ENCODE measurements at regions not wholly inside any gene's neighbourhood (a gene's known extent, or its start where the extent isn't known, plus 50 kb on each side); places are given as distances from the start of the nearest gene placed in this dataset.
"Not testable (repeated sequence)": the region's sequence is repeated elsewhere in the genome, so short reads cannot be mapped to it uniquely, and the experiment has no call there.

- no peak overlapping the region for H3K4me3 ChIP-seq (ENCODE audit: control insufficient read depth, low read depth, low read length)
- DNase-seq (ENCODE audit: low read depth) = no peak
- no peak for TF ChIP-seq CTCF (conservative IDR thresholded peaks at IDR 0.05; ENCODE audit: control insufficient read depth, insufficient read depth, low read depth, low read length)
Measured at GRCh38 chr3:18538463-18539230, 113.5 kb upstream of the SATB1 start.

DNA sequence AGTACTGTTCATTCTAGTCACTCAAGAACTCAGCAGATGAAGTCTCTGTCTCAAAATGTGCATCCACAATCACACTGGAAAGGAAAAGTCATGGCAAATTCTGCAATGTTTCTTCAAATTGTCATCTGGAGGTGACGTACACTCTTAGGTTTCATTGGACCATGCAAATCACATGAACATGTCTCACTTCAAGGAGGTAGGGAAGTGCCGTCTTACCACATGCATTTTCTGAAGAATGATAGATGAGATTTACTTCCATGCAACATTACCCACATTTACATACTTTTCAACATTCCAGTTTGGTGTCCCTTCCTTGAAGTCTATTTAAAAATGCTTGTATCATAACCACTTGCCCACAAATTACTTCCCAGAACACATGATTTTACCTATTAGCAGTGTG lies 107.9 kb upstream of the SATB1 start:
- no peak for DNase-seq (ENCODE audit: low read depth)
- no peak overlapping the region for H3K4me3 ChIP-seq (ENCODE audit: control insufficient read depth, low read depth, low read length)
- TF ChIP-seq CTCF (conservative IDR thresholded peaks at IDR 0.05; ENCODE audit: control insufficient read depth, insufficient read depth, low read depth, low read length) = no peak

- H3K4me3 ChIP-seq (ENCODE audit: control insufficient read depth, low read depth, low read length) = no peak overlapping the region
- TF ChIP-seq CTCF (conservative IDR thresholded peaks at IDR 0.05; ENCODE audit: control insufficient read depth, insufficient read depth, low read depth, low read length) = no peak
- DNase-seq (ENCODE audit: low read depth) = no peak
Measured at GRCh38 chr3:18531662-18532061, 106.5 kb upstream of the SATB1 start.

GRCh38 chr3:18529631-18530030 lies 104.5 kb upstream of the SATB1 start:
- H3K4me3 ChIP-seq (ENCODE audit: control insufficient read depth, low read depth, low read length) = no peak overlapping the region
- TF ChIP-seq CTCF (conservative IDR thresholded peaks at IDR 0.05; ENCODE audit: control insufficient read depth, insufficient read depth, low read depth, low read length) = no peak
- no peak for DNase-seq (ENCODE audit: low read depth)

DNA sequence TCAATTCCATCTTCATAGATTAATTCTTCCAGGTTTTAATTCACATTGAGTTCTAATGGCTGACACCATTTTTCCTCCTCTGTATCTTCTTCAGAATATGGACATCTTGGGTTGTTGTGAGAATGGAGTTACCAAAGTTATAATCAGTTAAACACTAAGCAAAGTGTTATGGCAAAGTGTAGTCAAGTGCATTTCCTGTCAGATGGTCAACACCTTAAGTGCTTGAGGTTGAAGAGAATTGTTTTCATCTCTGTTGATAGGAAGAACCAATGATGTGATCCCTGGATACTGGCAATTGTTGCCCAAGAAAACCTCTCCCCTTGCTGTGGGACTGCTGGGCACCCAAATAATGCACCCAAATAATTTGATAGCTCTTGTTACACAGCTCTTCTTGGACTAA lies 102.6 kb upstream of the SATB1 start:
- TF ChIP-seq CTCF (conservative IDR thresholded peaks at IDR 0.05; ENCODE audit: control insufficient read depth, insufficient read depth, low read depth, low read length) = no peak
- DNase-seq (ENCODE audit: low read depth) = no peak
- H3K4me3 ChIP-seq (ENCODE audit: control insufficient read depth, low read depth, low read length) = no peak overlapping the region

DNA sequence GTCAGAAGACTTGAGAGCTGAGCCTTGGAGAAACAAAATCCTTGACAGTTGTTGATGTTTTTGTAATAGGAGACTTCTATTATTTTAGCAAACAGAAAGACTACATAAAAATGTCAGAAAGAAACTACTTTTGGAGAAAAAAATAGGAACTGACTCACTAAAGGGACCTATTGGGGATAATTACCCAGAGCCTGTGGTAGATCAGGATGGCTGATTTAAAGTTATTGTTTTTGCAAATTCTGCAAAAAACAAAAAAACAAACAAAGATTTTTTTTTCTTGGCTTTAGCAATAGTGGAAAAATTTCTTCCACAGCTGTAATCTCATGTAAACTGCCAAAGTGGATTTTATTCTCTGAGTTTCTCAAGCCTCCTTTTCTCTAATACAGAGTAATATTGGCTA lies 101.5 kb upstream of the SATB1 start:
- DNase-seq (ENCODE audit: low read depth) = no peak
- no peak overlapping the region for H3K4me3 ChIP-seq (ENCODE audit: control insufficient read depth, low read depth, low read length)
- no peak for TF ChIP-seq CTCF (conservative IDR thresholded peaks at IDR 0.05; ENCODE audit: control insufficient read depth, insufficient read depth, low read depth, low read length)

GRCh38 chr3:18516170-18516569 lies 91.0 kb upstream of the SATB1 start:
- not testable (repeated sequence) for DNase-seq (ENCODE audit: low read depth)

More at GRCh38 chr3:18516170-18516569, 91.0 kb upstream of the SATB1 start:
- not testable (repeated sequence) for H3K4me3 ChIP-seq (ENCODE audit: control insufficient read depth, low read depth, low read length)
